ENCODE measurements at regions not wholly inside any gene's neighbourhood (a gene's known extent, or its start where the extent isn't known, plus 50 kb on each side); places are given as distances from the start of the nearest gene placed in this dataset.

DNA sequence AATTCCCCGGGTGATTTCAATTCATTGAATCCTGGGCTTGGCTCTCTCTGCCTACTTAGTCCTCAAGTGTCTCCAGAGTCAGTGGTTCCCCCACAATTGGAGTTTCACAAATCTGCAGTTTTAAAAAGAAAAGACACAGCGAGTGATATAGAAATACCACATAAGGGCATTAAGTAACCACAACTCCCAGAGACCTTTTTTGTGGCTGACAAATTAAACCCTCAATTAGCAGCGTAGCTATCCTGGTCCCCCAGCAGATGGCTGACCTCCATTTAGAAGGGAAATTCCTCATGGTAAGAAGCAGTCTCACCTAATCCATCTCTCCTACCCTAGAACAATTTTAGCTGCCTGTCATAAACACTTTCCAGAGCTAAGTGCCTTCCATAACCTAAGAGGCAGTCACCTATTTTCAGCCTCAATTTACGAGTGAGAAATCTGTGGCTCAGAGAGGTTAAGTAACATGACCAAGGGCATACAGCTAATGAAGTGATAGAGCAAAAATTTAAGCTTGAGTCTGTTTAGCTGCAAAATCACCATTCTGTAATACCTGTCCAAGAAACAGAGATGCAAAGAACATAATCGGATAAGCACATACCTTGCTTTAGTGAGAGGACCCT is 56.0 kb upstream of the NBPF3 start (continued):
- TF ChIP-seq U2AF2 (optimal IDR thresholded peaks at IDR 0.05; ENCODE audit: low read depth, low read length) (no peak), ZNF780A (CRISPR knock-in tag; IDR thresholded peaks at IDR 0.05) (no peak), CHD4 (IDR thresholded peaks at IDR 0.05; ENCODE audit: insufficient read depth, insufficient replicate concordance, low read depth, low read length, poor library complexity, severe bottlenecking) (no peak), GATAD2A (IDR thresholded peaks at IDR 0.05) (no peak), RBM14 (IDR thresholded peaks at IDR 0.05; ENCODE audit: borderline replicate concordance, insufficient read depth, low read depth, low read length) (no peak), GTF2B (IDR thresholded peaks at IDR 0.05; ENCODE audit: extremely low read depth, insufficient read length) (no peak), HNRNPL (IDR thresholded peaks at IDR 0.05; ENCODE audit: low read depth, low read length) (no peak), ILK (tag; IDR thresholded peaks at IDR 0.05; ENCODE audit: borderline replicate concordance, low read depth) (no peak), SNRNP70 (optimal IDR thresholded peaks at IDR 0.05; ENCODE audit: low read depth, low read length) (no peak), TSC22D4 (tag; IDR thresholded peaks at IDR 0.05) (no peak), MCM3 (IDR thresholded peaks at IDR 0.05) (no peak), ATF7 (IDR thresholded peaks at IDR 0.05) (no peak), ZNF398 (CRISPR knock-in tag; IDR thresholded peaks at IDR 0.05) (no peak), ZNF384 (IDR thresholded peaks at IDR 0.05; ENCODE audit: low read depth, low read length) (no peak), ILF3 (IDR thresholded peaks at IDR 0.05; ENCODE audit: borderline replicate concordance) (no peak), RBM25 (IDR thresholded peaks at IDR 0.05; ENCODE audit: low read depth, low read length, severe bottlenecking) (peak; percentile 65)
- TF ChIP-seq, protein P1, sequence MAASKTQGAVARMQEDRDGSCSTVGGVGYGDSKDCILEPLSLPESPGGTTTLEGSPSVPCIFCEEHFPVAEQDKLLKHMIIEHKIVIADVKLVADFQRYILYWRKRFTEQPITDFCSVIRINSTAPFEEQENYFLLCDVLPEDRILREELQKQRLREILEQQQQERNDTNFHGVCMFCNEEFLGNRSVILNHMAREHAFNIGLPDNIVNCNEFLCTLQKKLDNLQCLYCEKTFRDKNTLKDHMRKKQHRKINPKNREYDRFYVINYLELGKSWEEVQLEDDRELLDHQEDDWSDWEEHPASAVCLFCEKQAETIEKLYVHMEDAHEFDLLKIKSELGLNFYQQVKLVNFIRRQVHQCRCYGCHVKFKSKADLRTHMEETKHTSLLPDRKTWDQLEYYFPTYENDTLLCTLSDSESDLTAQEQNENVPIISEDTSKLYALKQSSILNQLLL (CRISPR knock-in tag; IDR thresholded peaks at IDR 0.05; ENCODE audit: borderline replicate concordance), result no peak
- TF ChIP-seq, protein P2, sequence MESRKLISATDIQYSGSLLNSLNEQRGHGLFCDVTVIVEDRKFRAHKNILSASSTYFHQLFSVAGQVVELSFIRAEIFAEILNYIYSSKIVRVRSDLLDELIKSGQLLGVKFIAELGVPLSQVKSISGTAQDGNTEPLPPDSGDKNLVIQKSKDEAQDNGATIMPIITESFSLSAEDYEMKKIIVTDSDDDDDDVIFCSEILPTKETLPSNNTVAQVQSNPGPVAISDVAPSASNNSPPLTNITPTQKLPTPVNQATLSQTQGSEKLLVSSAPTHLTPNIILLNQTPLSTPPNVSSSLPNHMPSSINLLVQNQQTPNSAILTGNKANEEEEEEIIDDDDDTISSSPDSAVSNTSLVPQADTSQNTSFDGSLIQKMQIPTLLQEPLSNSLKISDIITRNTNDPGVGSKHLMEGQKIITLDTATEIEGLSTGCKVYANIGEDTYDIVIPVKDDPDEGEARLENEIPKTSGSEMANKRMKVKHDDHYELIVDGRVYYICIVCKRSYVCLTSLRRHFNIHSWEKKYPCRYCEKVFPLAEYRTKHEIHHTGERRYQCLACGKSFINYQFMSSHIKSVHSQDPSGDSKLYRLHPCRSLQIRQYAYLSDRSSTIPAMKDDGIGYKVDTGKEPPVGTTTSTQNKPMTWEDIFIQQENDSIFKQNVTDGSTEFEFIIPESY (CRISPR knock-in tag; IDR thresholded peaks at IDR 0.05), result no peak
- TF ChIP-seq, protein P3, sequence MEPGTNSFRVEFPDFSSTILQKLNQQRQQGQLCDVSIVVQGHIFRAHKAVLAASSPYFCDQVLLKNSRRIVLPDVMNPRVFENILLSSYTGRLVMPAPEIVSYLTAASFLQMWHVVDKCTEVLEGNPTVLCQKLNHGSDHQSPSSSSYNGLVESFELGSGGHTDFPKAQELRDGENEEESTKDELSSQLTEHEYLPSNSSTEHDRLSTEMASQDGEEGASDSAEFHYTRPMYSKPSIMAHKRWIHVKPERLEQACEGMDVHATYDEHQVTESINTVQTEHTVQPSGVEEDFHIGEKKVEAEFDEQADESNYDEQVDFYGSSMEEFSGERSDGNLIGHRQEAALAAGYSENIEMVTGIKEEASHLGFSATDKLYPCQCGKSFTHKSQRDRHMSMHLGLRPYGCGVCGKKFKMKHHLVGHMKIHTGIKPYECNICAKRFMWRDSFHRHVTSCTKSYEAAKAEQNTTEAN (CRISPR knock-in tag; IDR thresholded peaks at IDR 0.05), result no peak

Measured in K562 (cell line).